K562 (cell line): ENCODE measurements at regions not wholly inside any gene's neighbourhood (a gene's known extent, or its start where the extent isn't known, plus 50 kb on each side); places are given as distances from the start of the nearest gene placed in this dataset.
A peak's percentile ranks its signal among the peaks of the same experiment; 100 is the strongest.

Experiments used
- ATAC-seq: fragments of 200-7000 bp; cut with Tn5 transposase; 3 replicates; pipeline ENCODE4 v1.9.1; 2020; ENCODE audit warnings: moderate library complexity
- BruUV-seq: library from RNA; stranded (reverse); fragments of 400-500 nt; replicated peaks from 2 replicates; lab custom pipeline; 2021; lab: Mats Ljungman, UMichigan
- CTCF ChIA-PET: fragments of 300-600 bp; formaldehyde crosslinking; extraction: SDS; loops from one replicate; lab custom pipeline; 2021; ENCODE audit warnings: low intra/inter-chr PET ratio; lab: Yijun Ruan, JAX
- POLR2A ChIA-PET: fragments of 300-600, 350-650 bp; sonication (Branson Sonifier 250); formaldehyde crosslinking; extraction: SDS; loops from one replicate; lab custom pipeline; 2021; ENCODE audit warnings: antibody characterized with exemption, inconsistent platforms; lab: Yijun Ruan, JAX
- DNase-seq, 4 experiments: peaks; one replicate each; pipeline versions ENCODE4 v3.0.0 to v3.0.0-alpha.2; 2011 to 2018; ENCODE audit warnings: low spot score in 3 of 4, mixed read lengths in 3 of 4; ENCODE audit errors: extremely low read depth in 1 of 4
- FAIRE-seq: peaks from 2 replicates; lab custom pipeline; 2011; peaks lifted over from hg19 to GRCh38; lab: Jason Lieb, UNC
- H2AFZ ChIP-seq: 2 replicates; pipeline ENCODE4 v1.6.0; 2011; ENCODE audit warnings: low read depth, low read length, control low read depth, inconsistent platforms
- H3K27ac ChIP-seq: fragments of 200-600 bp; 3 replicates; pipeline ENCODE4 v1.8.0; 2011; ENCODE audit warnings: low read depth, mild to moderate bottlenecking, control low read depth, inconsistent platforms, low read length, moderate library complexity, mixed read lengths; ENCODE audit errors: extremely low read depth
- H3K27me3 ChIP-seq, 2 experiments: fragments of 300-600 bp in 1 of 2; 2 replicates in 1 of 2; 3 replicates in 1 of 2; pipeline versions ENCODE4 v1.6.0 to v1.8.0; 2011; ENCODE audit warnings: inconsistent platforms in 2 of 2, low read length in 2 of 2, mild to moderate bottlenecking in 1 of 2, mixed read lengths in 1 of 2, moderate library complexity in 1 of 2; ENCODE audit not compliant: control insufficient read depth in 2 of 2, insufficient read depth in 2 of 2
- H3K36me3 ChIP-seq: fragments of 300-600 bp; 3 replicates; pipeline ENCODE4 v1.8.0; 2011; ENCODE audit warnings: mild to moderate bottlenecking, low read length, inconsistent platforms; ENCODE audit not compliant: control insufficient read depth, insufficient read depth
- H3K4me1 ChIP-seq, 2 experiments: fragments of 200-600 bp in 1 of 2; replicated peaks in 1 of 2; 2 replicates in 1 of 2; 3 replicates in 1 of 2; pipeline versions ENCODE4 v1.5.1 to v1.8.0; 2011; ENCODE audit warnings: inconsistent platforms in 2 of 2, low read length in 2 of 2, mild to moderate bottlenecking in 1 of 2, mixed read lengths in 1 of 2, moderate library complexity in 1 of 2; ENCODE audit not compliant: control insufficient read depth in 2 of 2, insufficient read depth in 2 of 2
- H3K4me2 ChIP-seq: 2 replicates; pipeline ENCODE4 v1.6.1; 2011; ENCODE audit warnings: low read length, control low read depth, inconsistent platforms, mixed read lengths; ENCODE audit not compliant: insufficient read depth
- H3K4me3 ChIP-seq: fragments of 200-600 bp; sonication (generic), shearing (Covaris generic); 2 replicates; pipeline ENCODE4 v1.5.1; 2016; ENCODE audit warnings: control low read depth, inconsistent platforms
- H3K79me2 ChIP-seq: fragments of 200-600 bp; 3 replicates; pipeline ENCODE4 v1.8.0; 2011; ENCODE audit warnings: low read length, inconsistent platforms; ENCODE audit not compliant: control insufficient read depth, insufficient read depth
- H3K9ac ChIP-seq, 2 experiments: 2 replicates each; pipeline versions ENCODE4 v1.6.0 to v1.6.1; 2011; ENCODE audit warnings: low read depth in 2 of 2, low read length in 2 of 2, control low read depth in 1 of 2, inconsistent platforms in 1 of 2, mild to moderate bottlenecking in 1 of 2, mixed read lengths in 1 of 2; ENCODE audit not compliant: insufficient read depth in 1 of 2
- H3K9me1 ChIP-seq: one replicate; pipeline ENCODE4 v1.6.0; 2011; ENCODE audit warnings: inconsistent platforms, mild to moderate bottlenecking, low read length, moderate library complexity; ENCODE audit not compliant: control insufficient read depth, insufficient read depth
- H3K9me3 ChIP-seq: replicated peaks from 2 replicates; pipeline ENCODE4 v1.5.1; 2011; ENCODE audit warnings: low read depth, low read length, inconsistent platforms; ENCODE audit not compliant: control insufficient read depth, insufficient read depth
- H4K20me1 ChIP-seq: replicated peaks from 2 replicates; pipeline ENCODE4 v1.6.1; 2011; ENCODE audit warnings: low read length, inconsistent platforms, mixed read lengths; ENCODE audit not compliant: control insufficient read depth, insufficient read depth
- GTF2F1 ChIP-seq: IDR thresholded peaks from 2 replicates; pipeline ENCODE4 v1.6.1; 2011; ENCODE audit warnings: low read depth, low read length, improper control_type of control experiment
- HNRNPUL1 ChIP-seq: fragments of 200-400 bp; formaldehyde crosslinking; IDR thresholded peaks from 2 replicates; pipeline ENCODE4 v1.6.1; 2017; ENCODE audit warnings: low read length
- SETDB1 ChIP-seq: IDR thresholded peaks from one replicate; pipeline ENCODE4 v1.6.1; 2012; ENCODE audit warnings: low read length, control low read depth, inconsistent platforms
- ZNF282 ChIP-seq: sonication (generic); formaldehyde crosslinking; IDR thresholded peaks from 2 replicates; pipeline ENCODE4 v1.8.1; 2023; ENCODE audit warnings: missing genetic modification reagents
- ZNF316 ChIP-seq: fragments of 450-650 bp; IDR thresholded peaks from 2 replicates; pipeline ENCODE4 v1.6.1; 2016
- WGBS: fragments of 100-300 bp; shearing (Covaris generic); methylation state at CpG from one replicate; pipeline ENCODE4 v1.1.6; 2016; ENCODE audit warnings: low coverage, mixed read lengths; ENCODE audit not compliant: insufficient coverage; ENCODE audit errors: missing lambda C conversion rate; 5-methylcytosine and 5-hydroxymethylcytosine counted together
- in situ Hi-C: fragments of 300-500 bp; cut with MboI; formaldehyde crosslinking; loops from 4 replicates; pipeline ENCODE4 v1.15.0; 2018; ENCODE audit warnings: inconsistent platforms, mixed read lengths
- intact Hi-C: fragments of 100-400 bp; cut with micrococcal nuclease; formaldehyde crosslinking; loops from 2 replicates; pipeline ENCODE4 v1.14.2; 2022
- TF ChIP-seq, protein P1 (sequence below): fragments of 250-450 bp; sonication (Bioruptor Pico); IDR thresholded peaks from 2 replicates; pipeline ENCODE4 v1.4.0; 2020
- TF ChIP-seq, protein P2 (sequence below): fragments of 450-650 bp; formaldehyde crosslinking; IDR thresholded peaks from 2 replicates; pipeline ENCODE4 v1.4.0; 2020; ENCODE audit warnings: mild to moderate bottlenecking, moderate library complexity
- TF ChIP-seq, protein P3 (sequence below): conservative IDR thresholded peaks from 2 replicates; pipeline ENCODE4 v1.6.1; 2011; ENCODE audit warnings: low read depth, mild to moderate bottlenecking, low read length; ENCODE audit not compliant: control insufficient read depth

DNA sequence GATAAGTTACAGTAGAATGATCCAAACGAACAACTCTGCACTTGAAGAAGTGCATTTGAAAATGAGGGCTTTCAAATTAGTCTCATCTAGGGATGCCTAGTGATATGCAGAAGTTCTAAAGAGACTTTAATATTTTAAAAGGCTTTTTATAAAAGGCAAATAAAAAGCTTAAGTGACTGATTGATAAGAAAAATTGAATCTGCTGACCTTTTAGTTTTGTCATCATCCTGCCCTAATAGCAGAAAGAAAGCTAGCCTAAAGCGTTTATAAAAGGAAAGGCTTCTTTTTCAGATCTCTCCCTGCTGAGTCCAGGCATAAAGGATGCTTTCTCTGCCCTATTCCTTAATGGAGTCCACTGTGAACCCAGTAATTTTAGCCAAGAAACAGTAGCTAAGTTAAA lies 72.7 kb upstream of the ALDH1L1 start:
- H3K9ac ChIP-seq = no peak overlapping the region
- 0% methylated on average over 2 of the region's 2 CpGs for WGBS
- ChIA-PET CTCF (no interaction called here), POLR2A (no interaction called here)
- TF ChIP-seq SETDB1 (no peak), ZNF316 (peak; percentile 13; the same call in 1 of the 2 replicates)
- DNase-seq (no peak), ATAC-seq (no peak), FAIRE-seq (no peak)
- no peaks in the 10 kb centered on the region for H3K9me3 ChIP-seq
- no peak overlapping the region for H3K4me2 ChIP-seq
- no peak overlapping the region for H3K4me3 ChIP-seq
- no peaks in the 10 kb centered on the region for H4K20me1 ChIP-seq
- no TSS peak for BruUV-seq
- no peaks in the 10 kb centered on the region for H3K36me3 ChIP-seq
- in situ Hi-C loops = loop anchor here (5.0 kb wide), 1 partner anchor 139 kb away; the partner anchor contains the start of gene CFAP100
- no peak overlapping the region for H2AFZ ChIP-seq
- no peaks in the 10 kb centered on the region for H3K9me1 ChIP-seq
- H3K4me1 ChIP-seq = no peaks in the 10 kb centered on the region
- peaks cover 0 to 17% of the 10 kb centered on the region in 2 experiments; a peak in 3 of 5 replicates for H3K27me3 ChIP-seq
- intact Hi-C loops = no loop called here
- H3K27ac ChIP-seq = no peak overlapping the region
- H3K79me2 ChIP-seq = no peaks in the 10 kb centered on the region

DNA sequence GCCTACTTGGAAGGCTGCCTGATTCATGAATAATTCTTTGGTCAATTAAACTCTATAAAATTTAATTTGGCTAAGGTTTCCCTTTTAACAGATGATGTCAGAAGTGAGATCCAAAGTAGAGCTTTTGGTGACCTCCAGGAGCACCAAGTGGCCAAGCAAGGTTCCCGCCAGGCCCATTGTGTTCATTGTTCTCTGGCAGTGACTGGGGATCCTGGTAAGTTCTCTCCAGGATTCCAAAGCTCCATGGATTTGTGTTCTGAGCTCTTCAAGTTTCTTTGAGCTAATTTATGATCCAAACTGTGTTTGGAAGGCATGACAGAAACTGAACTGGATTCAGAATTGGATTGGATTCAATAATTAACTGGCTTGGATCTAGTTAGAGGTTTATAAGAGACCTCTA lies 72.0 kb upstream of the ALDH1L1 start:
- POLR2A ChIA-PET = no interaction called here
- Histone ChIP-seq H3K36me3 (no peaks in the 10 kb centered on the region), H3K9me1 (no peaks in the 10 kb centered on the region), H3K9ac (no peak overlapping the region), H3K79me2 (no peaks in the 10 kb centered on the region), H3K4me2 (no peak overlapping the region), H3K27me3 (peaks cover 0 to 13% of the 10 kb centered on the region in 2 experiments; a peak in 3 of 5 replicates), H3K27ac (no peak overlapping the region), H3K4me3 (no peak overlapping the region), H3K4me1 (no peaks in the 10 kb centered on the region), H3K9me3 (no peaks in the 10 kb centered on the region), H2AFZ (no peak overlapping the region), H4K20me1 (no peaks in the 10 kb centered on the region)
- ATAC-seq = no peak
- CTCF ChIA-PET = no interaction called here
- intact Hi-C loops (no loop called here), in situ Hi-C loops (loop anchor here (5.0 kb wide), 1 partner anchor 140 kb away; the partner anchor contains the start of gene CFAP100)
- no TSS peak for BruUV-seq
- no peak for DNase-seq
- no peak for FAIRE-seq
- 0% methylated on average over 1 of the region's 1 CpG for WGBS
- TF ChIP-seq HNRNPUL1 (no peak), GTF2F1 (no peak), ZNF282 (CRISPR knock-in tag) (no peak)
- TF ChIP-seq, protein P1, sequence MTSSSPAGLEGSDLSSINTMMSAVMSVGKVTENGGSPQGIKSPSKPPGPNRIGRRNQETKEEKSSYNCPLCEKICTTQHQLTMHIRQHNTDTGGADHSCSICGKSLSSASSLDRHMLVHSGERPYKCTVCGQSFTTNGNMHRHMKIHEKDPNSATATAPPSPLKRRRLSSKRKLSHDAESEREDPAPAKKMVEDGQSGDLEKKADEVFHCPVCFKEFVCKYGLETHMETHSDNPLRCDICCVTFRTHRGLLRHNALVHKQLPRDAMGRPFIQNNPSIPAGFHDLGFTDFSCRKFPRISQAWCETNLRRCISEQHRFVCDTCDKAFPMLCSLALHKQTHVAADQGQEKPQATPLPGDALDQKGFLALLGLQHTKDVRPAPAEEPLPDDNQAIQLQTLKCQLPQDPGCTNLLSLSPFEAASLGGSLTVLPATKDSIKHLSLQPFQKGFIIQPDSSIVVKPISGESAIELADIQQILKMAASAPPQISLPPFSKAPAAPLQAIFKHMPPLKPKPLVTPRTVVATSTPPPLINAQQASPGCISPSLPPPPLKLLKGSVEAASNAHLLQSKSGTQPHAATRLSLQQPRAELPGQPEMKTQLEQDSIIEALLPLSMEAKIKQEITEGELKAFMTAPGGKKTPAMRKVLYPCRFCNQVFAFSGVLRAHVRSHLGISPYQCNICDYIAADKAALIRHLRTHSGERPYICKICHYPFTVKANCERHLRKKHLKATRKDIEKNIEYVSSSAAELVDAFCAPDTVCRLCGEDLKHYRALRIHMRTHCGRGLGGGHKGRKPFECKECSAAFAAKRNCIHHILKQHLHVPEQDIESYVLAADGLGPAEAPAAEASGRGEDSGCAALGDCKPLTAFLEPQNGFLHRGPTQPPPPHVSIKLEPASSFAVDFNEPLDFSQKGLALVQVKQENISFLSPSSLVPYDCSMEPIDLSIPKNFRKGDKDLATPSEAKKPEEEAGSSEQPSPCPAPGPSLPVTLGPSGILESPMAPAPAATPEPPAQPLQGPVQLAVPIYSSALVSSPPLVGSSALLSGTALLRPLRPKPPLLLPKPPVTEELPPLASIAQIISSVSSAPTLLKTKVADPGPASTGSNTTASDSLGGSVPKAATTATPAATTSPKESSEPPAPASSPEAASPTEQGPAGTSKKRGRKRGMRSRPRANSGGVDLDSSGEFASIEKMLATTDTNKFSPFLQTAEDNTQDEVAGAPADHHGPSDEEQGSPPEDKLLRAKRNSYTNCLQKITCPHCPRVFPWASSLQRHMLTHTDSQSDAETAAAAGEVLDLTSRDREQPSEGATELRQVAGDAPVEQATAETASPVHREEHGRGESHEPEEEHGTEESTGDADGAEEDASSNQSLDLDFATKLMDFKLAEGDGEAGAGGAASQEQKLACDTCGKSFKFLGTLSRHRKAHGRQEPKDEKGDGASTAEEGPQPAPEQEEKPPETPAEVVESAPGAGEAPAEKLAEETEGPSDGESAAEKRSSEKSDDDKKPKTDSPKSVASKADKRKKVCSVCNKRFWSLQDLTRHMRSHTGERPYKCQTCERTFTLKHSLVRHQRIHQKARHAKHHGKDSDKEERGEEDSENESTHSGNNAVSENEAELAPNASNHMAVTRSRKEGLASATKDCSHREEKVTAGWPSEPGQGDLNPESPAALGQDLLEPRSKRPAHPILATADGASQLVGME (CRISPR knock-in tag) = no peak
- TF ChIP-seq, protein P2, sequence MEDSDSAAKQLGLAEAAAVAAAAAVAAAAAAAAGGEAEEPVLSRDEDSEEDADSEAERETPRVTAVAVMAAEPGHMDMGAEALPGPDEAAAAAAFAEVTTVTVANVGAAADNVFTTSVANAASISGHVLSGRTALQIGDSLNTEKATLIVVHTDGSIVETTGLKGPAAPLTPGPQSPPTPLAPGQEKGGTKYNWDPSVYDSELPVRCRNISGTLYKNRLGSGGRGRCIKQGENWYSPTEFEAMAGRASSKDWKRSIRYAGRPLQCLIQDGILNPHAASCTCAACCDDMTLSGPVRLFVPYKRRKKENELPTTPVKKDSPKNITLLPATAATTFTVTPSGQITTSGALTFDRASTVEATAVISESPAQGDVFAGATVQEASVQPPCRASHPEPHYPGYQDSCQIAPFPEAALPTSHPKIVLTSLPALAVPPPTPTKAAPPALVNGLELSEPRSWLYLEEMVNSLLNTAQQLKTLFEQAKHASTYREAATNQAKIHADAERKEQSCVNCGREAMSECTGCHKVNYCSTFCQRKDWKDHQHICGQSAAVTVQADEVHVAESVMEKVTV (CRISPR knock-in tag) = no peak
- TF ChIP-seq, protein P3, sequence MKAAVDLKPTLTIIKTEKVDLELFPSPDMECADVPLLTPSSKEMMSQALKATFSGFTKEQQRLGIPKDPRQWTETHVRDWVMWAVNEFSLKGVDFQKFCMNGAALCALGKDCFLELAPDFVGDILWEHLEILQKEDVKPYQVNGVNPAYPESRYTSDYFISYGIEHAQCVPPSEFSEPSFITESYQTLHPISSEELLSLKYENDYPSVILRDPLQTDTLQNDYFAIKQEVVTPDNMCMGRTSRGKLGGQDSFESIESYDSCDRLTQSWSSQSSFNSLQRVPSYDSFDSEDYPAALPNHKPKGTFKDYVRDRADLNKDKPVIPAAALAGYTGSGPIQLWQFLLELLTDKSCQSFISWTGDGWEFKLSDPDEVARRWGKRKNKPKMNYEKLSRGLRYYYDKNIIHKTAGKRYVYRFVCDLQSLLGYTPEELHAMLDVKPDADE = no peak
